ENCODE measurements at regions not wholly inside any gene's neighbourhood (a gene's known extent, or its start where the extent isn't known, plus 50 kb on each side); places are given as distances from the start of the nearest gene placed in this dataset.
A peak's percentile ranks its signal among the peaks of the same experiment; 100 is the strongest.

DNA sequence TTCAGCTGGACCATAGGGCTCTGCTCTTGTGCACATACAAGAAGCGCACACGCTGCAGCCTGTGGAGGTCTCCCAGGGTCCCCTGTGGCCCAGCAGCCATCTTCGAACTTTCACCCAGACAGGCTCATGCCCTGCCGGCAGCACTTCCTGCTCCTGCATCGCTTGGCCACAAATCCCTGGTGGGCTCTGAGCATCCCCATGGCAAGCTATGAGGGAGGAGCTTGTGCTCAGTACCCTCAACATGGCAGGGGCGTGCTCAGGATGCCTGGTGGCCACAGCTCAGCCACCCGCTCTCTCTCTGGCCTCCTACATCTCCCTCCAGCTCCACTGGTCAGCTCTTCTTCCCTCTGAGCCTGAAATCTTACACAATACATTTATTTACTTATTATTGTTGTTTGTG, 63.7 kb downstream of the IRX2 start:
- WGBS: 65% methylated on average over 5 of the region's 7 CpGs
- peaks cover 22% of the 10 kb centered on the region for H3K4me1 ChIP-seq
- H3K36me3 ChIP-seq: no peaks in the 10 kb centered on the region
- H3K4me3 ChIP-seq: no peak overlapping the region
- H3K9me3 ChIP-seq: no peaks in the 10 kb centered on the region
- DNase-seq (ENCODE audit: low spot score in 2 of 2): peak in 1 of 2 donors; percentile 57
- H3K27me3 ChIP-seq: no peaks in the 10 kb centered on the region
- no peak overlapping the region for H3K27ac ChIP-seq
- TF ChIP-seq POLR2A (IDR thresholded peaks at IDR 0.05): no peak
- no peak for TF ChIP-seq POLR2AphosphoS5 (IDR thresholded peaks at IDR 0.05)
- TF ChIP-seq EP300 (IDR thresholded peaks at IDR 0.05): no peak
- TF ChIP-seq, protein P1, sequence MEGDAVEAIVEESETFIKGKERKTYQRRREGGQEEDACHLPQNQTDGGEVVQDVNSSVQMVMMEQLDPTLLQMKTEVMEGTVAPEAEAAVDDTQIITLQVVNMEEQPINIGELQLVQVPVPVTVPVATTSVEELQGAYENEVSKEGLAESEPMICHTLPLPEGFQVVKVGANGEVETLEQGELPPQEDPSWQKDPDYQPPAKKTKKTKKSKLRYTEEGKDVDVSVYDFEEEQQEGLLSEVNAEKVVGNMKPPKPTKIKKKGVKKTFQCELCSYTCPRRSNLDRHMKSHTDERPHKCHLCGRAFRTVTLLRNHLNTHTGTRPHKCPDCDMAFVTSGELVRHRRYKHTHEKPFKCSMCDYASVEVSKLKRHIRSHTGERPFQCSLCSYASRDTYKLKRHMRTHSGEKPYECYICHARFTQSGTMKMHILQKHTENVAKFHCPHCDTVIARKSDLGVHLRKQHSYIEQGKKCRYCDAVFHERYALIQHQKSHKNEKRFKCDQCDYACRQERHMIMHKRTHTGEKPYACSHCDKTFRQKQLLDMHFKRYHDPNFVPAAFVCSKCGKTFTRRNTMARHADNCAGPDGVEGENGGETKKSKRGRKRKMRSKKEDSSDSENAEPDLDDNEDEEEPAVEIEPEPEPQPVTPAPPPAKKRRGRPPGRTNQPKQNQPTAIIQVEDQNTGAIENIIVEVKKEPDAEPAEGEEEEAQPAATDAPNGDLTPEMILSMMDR (IDR thresholded peaks at IDR 0.05): no peak

DNA sequence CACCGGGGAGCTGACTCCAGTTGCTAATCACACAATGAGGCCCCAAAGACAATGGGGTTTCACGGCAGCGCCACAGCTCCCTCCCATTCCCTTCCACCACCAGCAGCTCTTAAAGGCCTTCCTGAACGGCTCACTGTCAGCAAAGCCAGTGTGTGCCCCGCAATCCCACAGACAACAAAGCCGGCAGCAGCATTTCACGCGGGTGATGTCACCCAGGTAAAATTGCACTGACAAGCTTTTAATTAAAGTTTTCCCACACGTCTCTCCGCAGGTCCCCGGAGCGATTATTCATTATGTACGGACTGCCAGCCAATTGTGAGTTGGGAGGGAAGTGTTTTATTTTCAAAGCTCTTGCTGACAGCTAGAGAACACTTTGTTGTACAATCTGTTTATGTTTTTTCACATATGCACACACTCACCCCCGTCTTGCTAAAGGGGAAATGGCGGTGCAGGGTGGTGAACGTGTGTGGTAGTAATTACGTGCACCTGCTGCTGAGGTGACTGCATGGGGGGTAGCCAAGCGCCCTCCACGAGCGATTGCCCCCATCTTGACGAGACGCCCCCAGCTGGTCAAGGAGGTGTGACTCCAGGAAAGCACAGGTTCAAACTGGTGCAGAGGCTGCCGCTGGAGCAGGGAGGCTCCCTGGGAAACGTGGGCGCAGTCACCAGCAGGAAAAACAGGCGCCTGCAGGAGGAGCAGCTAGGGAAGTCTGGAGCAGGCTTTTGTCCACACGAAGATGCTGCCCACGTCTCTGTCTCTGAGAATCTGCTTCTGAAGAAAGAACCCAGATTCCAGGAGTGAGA, 65.0 kb downstream of the IRX2 start:
- 43% methylated on average over 19 of the region's 28 CpGs for WGBS
- DNase-seq (ENCODE audit: low spot score in 2 of 2): peak in 1 of 2 donors; percentile 76
- no peaks in the 10 kb centered on the region for H3K36me3 ChIP-seq
- H3K27ac ChIP-seq: peak overlapping the region; percentile 58
- TF ChIP-seq POLR2AphosphoS5 (IDR thresholded peaks at IDR 0.05): no peak
- TF ChIP-seq POLR2A (IDR thresholded peaks at IDR 0.05): no peak
- TF ChIP-seq, protein P1 (IDR thresholded peaks at IDR 0.05): no peak
- TF ChIP-seq EP300 (IDR thresholded peaks at IDR 0.05): no peak
- H3K4me3 ChIP-seq: peak overlapping the region; percentile 26
- no peaks in the 10 kb centered on the region for H3K9me3 ChIP-seq
- H3K4me1 ChIP-seq: peaks cover 22% of the 10 kb centered on the region
- H3K27me3 ChIP-seq: peaks cover 3% of the 10 kb centered on the region

DNA sequence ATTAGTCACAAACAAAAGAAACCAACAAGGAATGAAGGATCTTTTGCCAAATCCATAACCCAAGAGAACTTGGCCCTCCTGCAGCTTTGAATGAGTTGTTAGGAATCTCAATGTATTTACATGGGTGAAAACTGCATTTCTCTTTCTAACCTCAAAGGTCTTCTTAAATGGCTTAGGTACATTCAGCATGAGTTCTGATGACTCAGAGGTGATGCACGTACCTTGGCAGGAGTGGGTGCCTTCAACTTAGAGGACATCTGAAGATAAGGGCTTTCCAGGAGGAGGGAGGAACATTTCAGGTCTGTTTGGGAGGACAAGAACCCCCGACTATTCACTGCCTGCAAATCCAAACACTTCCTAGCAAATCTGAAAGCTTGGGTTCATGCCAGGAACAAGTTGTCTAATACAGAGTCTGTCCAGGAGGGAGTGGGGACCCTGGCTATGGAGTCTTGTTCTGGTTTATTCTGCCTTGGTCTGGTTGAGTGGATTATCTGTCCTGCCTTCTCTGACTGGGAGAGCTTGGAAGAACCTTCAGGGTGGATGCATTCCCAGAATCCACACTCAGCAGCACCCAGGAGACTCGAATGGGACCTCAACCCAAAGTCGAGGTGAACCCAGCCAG, 65.7 kb downstream of the IRX2 start:
- Histone ChIP-seq H3K9me3 (no peaks in the 10 kb centered on the region), H3K36me3 (no peaks in the 10 kb centered on the region), H3K27me3 (peaks cover 3% of the 10 kb centered on the region), H3K27ac (peak overlapping the region; percentile 58), H3K4me1 (peaks cover 22% of the 10 kb centered on the region), H3K4me3 (no peak overlapping the region)
- WGBS: 56% methylated on average over 2 of the region's 4 CpGs
- no peak for TF ChIP-seq POLR2A (IDR thresholded peaks at IDR 0.05)
- TF ChIP-seq, protein P1 (IDR thresholded peaks at IDR 0.05): no peak
- no peak for TF ChIP-seq EP300 (IDR thresholded peaks at IDR 0.05)
- TF ChIP-seq POLR2AphosphoS5 (IDR thresholded peaks at IDR 0.05): no peak
- DNase-seq (ENCODE audit: low spot score in 2 of 2): no peak

DNA sequence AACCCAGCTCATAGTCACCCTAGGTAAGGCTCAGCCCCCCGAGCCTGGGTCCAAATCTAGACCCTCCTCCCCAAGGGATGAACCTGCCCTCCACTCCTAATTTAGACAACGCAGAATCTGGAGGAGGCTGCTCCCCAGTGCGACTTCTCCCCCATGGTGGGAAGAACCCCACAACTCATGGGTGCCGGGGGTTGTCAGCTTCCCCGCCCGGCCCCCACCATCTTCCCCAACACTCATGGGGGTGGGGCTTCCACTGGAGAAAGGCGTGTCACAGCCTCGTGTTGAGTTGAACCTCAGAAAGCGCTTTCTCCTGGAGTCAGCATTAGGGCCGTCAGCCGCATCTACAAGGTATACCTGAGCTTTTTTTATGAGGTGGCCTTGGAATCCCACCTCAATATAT, 66.9 kb downstream of the IRX2 start:
- DNase-seq (ENCODE audit: low spot score in 2 of 2): peak in 1 of 2 donors; percentile 64
- no peak overlapping the region for H3K27ac ChIP-seq
- WGBS: 92% methylated on average over 11 of the region's 11 CpGs
- no peaks in the 10 kb centered on the region for H3K9me3 ChIP-seq
- no peaks in the 10 kb centered on the region for H3K36me3 ChIP-seq
- H3K27me3 ChIP-seq: peaks cover 3% of the 10 kb centered on the region
- no peak overlapping the region for H3K4me3 ChIP-seq
- TF ChIP-seq POLR2AphosphoS5 (IDR thresholded peaks at IDR 0.05) (no peak), EP300 (IDR thresholded peaks at IDR 0.05) (no peak), POLR2A (IDR thresholded peaks at IDR 0.05) (no peak)
- TF ChIP-seq, protein P1 (IDR thresholded peaks at IDR 0.05): no peak
- peaks cover 22% of the 10 kb centered on the region for H3K4me1 ChIP-seq

DNA sequence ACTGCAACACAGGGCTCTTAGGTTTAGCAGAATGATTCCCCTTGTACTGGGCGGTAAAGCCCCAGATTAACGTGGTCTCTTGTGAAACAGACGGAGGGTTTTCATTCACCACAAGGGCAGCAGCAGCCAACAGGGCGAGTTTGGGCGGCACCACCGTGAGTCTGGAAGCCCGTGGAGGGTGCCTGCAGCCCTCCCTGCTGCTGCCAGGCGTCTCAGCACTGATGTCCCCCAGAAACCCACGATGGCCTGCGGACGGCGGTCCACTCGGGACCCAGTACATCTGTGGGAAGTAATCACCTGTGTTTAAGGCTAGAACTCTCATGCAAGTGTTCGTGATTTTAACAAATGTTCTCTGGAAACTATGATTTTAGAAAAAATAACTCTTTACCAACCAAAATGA, 67.8 kb downstream of the IRX2 start:
- no peak overlapping the region for H3K4me3 ChIP-seq
- H3K36me3 ChIP-seq: no peaks in the 10 kb centered on the region
- DNase-seq (ENCODE audit: low spot score in 2 of 2): peak in 1 of 2 donors; percentile 45
- no peak overlapping the region for H3K27ac ChIP-seq
- WGBS: 53% methylated on average over 13 of the region's 14 CpGs
- H3K27me3 ChIP-seq: peaks cover 3% of the 10 kb centered on the region
- H3K9me3 ChIP-seq: no peaks in the 10 kb centered on the region
- TF ChIP-seq POLR2A (IDR thresholded peaks at IDR 0.05): no peak
- TF ChIP-seq POLR2AphosphoS5 (IDR thresholded peaks at IDR 0.05): no peak
- TF ChIP-seq EP300 (IDR thresholded peaks at IDR 0.05): no peak
- TF ChIP-seq, protein P1 (IDR thresholded peaks at IDR 0.05): no peak
- H3K4me1 ChIP-seq: peaks cover 22% of the 10 kb centered on the region

Measured in suprapubic skin (tissue), 4 donors.